Mesendoderm (in vitro differentiated cells): ENCODE measurements at regions not wholly inside any gene's neighbourhood (a gene's known extent, or its start where the extent isn't known, plus 50 kb on each side); places are given as distances from the start of the nearest gene placed in this dataset.

ENCODE experiments used
- DNase-seq: peaks from one replicate; pipeline ENCODE4 v3.0.0; 2013
- H2AK5ac ChIP-seq: 2 replicates; pipeline ENCODE4 v1.6.1; 2013; ENCODE audit warnings: low read length, inconsistent platforms
- H2BK120ac ChIP-seq: 2 replicates; pipeline ENCODE4 v1.6.1; 2013; ENCODE audit warnings: low read depth, mild to moderate bottlenecking, low read length, moderate library complexity, mixed read lengths
- H2BK15ac ChIP-seq: replicated peaks from 2 replicates; pipeline ENCODE4 v1.6.1; 2013; ENCODE audit warnings: low read depth, mild to moderate bottlenecking, moderate library complexity
- H2BK5ac ChIP-seq: 2 replicates; pipeline ENCODE4 v1.6.1; 2013; ENCODE audit warnings: low read length, inconsistent platforms
- H3K18ac ChIP-seq: 2 replicates; pipeline ENCODE4 v1.6.1; 2013; ENCODE audit warnings: mild to moderate bottlenecking, low read length, mixed read lengths
- H3K23ac ChIP-seq: one replicate; pipeline ENCODE4 v1.6.1; 2013; ENCODE audit warnings: low read length
- H3K27ac ChIP-seq: 2 replicates; pipeline ENCODE4 v1.5.1; 2013; ENCODE audit warnings: low read depth, mild to moderate bottlenecking, inconsistent platforms, low read length, moderate library complexity
- H3K27me3 ChIP-seq: 2 replicates; pipeline ENCODE4 v1.6.1; 2013; ENCODE audit warnings: low read length, control low read depth, mild to moderate bottlenecking, inconsistent platforms; ENCODE audit not compliant: insufficient read depth, poor library complexity
- H3K36me3 ChIP-seq: 2 replicates; pipeline ENCODE4 v1.6.1; 2013; ENCODE audit warnings: low read length, inconsistent platforms; ENCODE audit not compliant: control insufficient read depth, insufficient read depth
- H3K4ac ChIP-seq: one replicate; pipeline ENCODE4 v1.6.1; 2013; ENCODE audit warnings: low read depth, mild to moderate bottlenecking, low read length, moderate library complexity
- H3K4me1 ChIP-seq: 2 replicates; pipeline ENCODE4 v1.6.1; 2013; ENCODE audit warnings: low read depth, low read length, inconsistent platforms; ENCODE audit not compliant: control insufficient read depth
- H3K4me2 ChIP-seq: 2 replicates; pipeline ENCODE4 v1.6.1; 2013; ENCODE audit warnings: low read length
- H3K4me3 ChIP-seq: 2 replicates; pipeline ENCODE4 v1.5.1; 2013; ENCODE audit warnings: mild to moderate bottlenecking, low read length
- H3K56ac ChIP-seq: one replicate; pipeline ENCODE4 v1.6.1; 2013; ENCODE audit warnings: low read length
- H3K79me1 ChIP-seq: 2 replicates; pipeline ENCODE4 v1.6.1; 2013; ENCODE audit warnings: low read length, inconsistent platforms
- H3K79me2 ChIP-seq: 2 replicates; pipeline ENCODE4 v1.6.1; 2013; ENCODE audit warnings: mild to moderate bottlenecking, low read length; ENCODE audit not compliant: control insufficient read depth, insufficient read depth
- H3K9ac ChIP-seq: 2 replicates; pipeline ENCODE4 v1.6.1; 2013; ENCODE audit warnings: low read length, inconsistent platforms
- H4K5ac ChIP-seq: one replicate; pipeline ENCODE4 v1.6.1; 2013; ENCODE audit warnings: low read length
- H4K8ac ChIP-seq: one replicate; pipeline ENCODE4 v1.6.1; 2013; ENCODE audit warnings: low read depth, mild to moderate bottlenecking, control low read depth, low read length, moderate library complexity
- WGBS: extraction: QIAGEN DNeasy Blood & Tissue Kit; methylation state at CpG from one replicate; pipeline ENCODE4 v1.1.7; 2013; ENCODE audit warnings: low lambda C conversion rate, missing lambda C conversion rate; ENCODE audit not compliant: insufficient coverage; ENCODE audit errors: extremely low coverage; 5-methylcytosine and 5-hydroxymethylcytosine counted together

DNA sequence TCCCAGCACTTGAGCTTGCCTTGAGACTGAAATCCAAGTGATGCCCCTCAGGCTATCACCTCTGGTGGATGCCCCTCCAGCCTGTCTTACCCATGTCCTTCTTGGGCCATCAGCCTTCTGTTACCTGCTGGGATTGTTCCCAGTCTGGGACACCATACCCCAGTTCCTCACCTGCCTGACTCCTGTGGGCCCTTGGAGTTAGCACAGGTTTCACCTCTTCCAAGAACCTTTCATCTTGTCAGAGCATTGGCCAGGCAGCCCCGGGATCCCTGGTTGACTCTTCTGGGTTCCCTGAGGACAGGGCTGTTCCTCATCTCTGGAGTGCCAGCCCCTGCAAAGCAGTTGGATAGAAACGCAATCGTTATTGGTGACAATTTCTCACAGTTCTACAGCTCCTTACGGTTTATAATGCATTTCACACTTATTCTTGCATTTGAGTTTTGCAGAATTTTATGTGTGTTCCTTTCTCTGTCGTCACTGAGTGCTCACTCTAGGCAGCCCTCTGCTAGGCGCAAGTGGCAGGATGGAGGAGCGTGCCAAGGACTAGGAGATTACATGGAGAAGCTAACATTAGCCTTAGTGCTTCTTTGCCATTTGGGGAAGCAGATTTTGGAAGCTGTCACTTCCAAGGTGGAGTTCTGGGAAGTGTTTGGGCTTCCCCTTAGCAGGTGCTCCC lies 139.7 kb downstream of the DDX1 start:
- Histone ChIP-seq H3K18ac (no peak overlapping the region), H3K36me3 (no peaks in the 10 kb centered on the region), H2BK120ac (no peak overlapping the region), H3K79me1 (no peaks in the 10 kb centered on the region), H4K8ac (no peak overlapping the region), H2BK5ac (no peak overlapping the region), H3K4me3 (no peak overlapping the region), H3K27ac (no peak overlapping the region), H3K4ac (no peak overlapping the region), H3K79me2 (no peaks in the 10 kb centered on the region), H3K9ac (no peak overlapping the region), H3K27me3 (peaks cover 4% of the 10 kb centered on the region), H2BK15ac (no peak overlapping the region), H3K23ac (no peak overlapping the region), H2AK5ac (no peak overlapping the region), H3K4me1 (peaks cover 7% of the 10 kb centered on the region), H3K56ac (no peak overlapping the region), H4K5ac (no peak overlapping the region), H3K4me2 (no peak overlapping the region)
- DNase-seq: no peak
- no CpG with 5 or more reads among the region's 7 CpGs for WGBS

- no peak overlapping the region for H4K5ac ChIP-seq
- no peak overlapping the region for H3K27ac ChIP-seq
- peaks cover 7% of the 10 kb centered on the region for H3K4me1 ChIP-seq
- no peak overlapping the region for H4K8ac ChIP-seq
- no CpG with 5 or more reads among the region's 1 CpG for WGBS
- no peak overlapping the region for H3K4me2 ChIP-seq
- H3K4me3 ChIP-seq: no peak overlapping the region
- no peaks in the 10 kb centered on the region for H3K79me1 ChIP-seq
- no peak overlapping the region for H3K23ac ChIP-seq
- H2BK15ac ChIP-seq: no peak overlapping the region
- H3K56ac ChIP-seq: no peak overlapping the region
- no peak for DNase-seq
- peaks cover 4% of the 10 kb centered on the region for H3K27me3 ChIP-seq
- H3K18ac ChIP-seq: no peak overlapping the region
- no peaks in the 10 kb centered on the region for H3K79me2 ChIP-seq
- H3K4ac ChIP-seq: no peak overlapping the region
- no peak overlapping the region for H2AK5ac ChIP-seq
- no peaks in the 10 kb centered on the region for H3K36me3 ChIP-seq
- no peak overlapping the region for H2BK5ac ChIP-seq
- H3K9ac ChIP-seq: no peak overlapping the region
- H2BK120ac ChIP-seq: no peak overlapping the region
Measured at GRCh38 chr2:15731889-15732271, 140.2 kb downstream of the DDX1 start.

DNA sequence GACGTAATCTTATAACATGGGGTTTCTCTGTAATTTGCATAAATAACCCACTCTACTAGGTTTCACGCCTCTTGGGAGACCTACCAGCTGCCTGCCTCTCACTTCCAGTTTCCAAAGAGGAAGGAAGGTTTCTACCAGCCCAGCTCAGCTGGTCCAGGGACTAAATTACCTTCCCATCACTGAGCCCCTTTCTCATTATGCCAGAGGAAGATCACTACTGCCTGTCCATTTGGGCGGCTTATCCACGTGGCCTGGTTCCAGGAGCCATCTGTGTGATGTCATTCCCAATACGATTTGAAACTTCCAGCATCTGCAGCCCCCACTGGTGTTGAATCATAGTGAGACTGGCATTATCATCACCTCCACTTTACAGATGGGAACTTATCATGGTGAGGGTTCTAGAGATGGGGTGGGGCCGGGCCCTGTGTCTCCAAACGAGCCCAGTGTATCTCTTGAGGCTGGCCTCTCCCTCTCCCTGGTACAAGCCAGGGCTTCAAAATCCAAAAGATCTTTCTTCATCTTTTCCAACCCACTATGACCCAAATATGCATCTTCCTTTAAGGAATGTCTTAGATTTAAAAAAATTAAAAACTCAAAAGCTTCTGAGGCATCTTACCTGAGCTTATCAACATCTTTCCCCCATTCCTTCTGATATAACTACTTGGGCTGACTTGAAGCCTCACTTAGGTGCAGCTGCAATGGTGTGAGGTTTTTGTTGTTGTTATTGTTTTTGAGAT lies 140.8 kb downstream of the DDX1 start:
- Histone ChIP-seq H3K4me2 (no peak overlapping the region), H3K56ac (no peak overlapping the region), H3K79me2 (no peaks in the 10 kb centered on the region), H3K27me3 (peaks cover 6% of the 10 kb centered on the region), H4K8ac (no peak overlapping the region), H2BK5ac (no peak overlapping the region), H3K27ac (no peak overlapping the region), H2AK5ac (no peak overlapping the region), H3K36me3 (no peaks in the 10 kb centered on the region), H3K18ac (no peak overlapping the region), H4K5ac (no peak overlapping the region), H3K4ac (no peak overlapping the region), H2BK15ac (no peak overlapping the region), H3K9ac (no peak overlapping the region), H3K4me1 (peaks cover 7% of the 10 kb centered on the region), H2BK120ac (no peak overlapping the region), H3K4me3 (no peak overlapping the region), H3K23ac (no peak overlapping the region), H3K79me1 (no peaks in the 10 kb centered on the region)
- WGBS: no CpG with 5 or more reads among the region's 7 CpGs
- no peak for DNase-seq

- H4K8ac ChIP-seq: no peak overlapping the region
- H3K79me1 ChIP-seq: no peaks in the 10 kb centered on the region
- H2AK5ac ChIP-seq: no peak overlapping the region
- no peak overlapping the region for H3K4me3 ChIP-seq
- no peak overlapping the region for H3K4me2 ChIP-seq
- H3K18ac ChIP-seq: no peak overlapping the region
- peaks cover 6% of the 10 kb centered on the region for H3K27me3 ChIP-seq
- no peak overlapping the region for H3K4ac ChIP-seq
- H3K36me3 ChIP-seq: no peaks in the 10 kb centered on the region
- no CpG with 5 or more reads among the region's 11 CpGs for WGBS
- H4K5ac ChIP-seq: no peak overlapping the region
- H3K4me1 ChIP-seq: peaks cover 7% of the 10 kb centered on the region
- DNase-seq: no peak
- H3K27ac ChIP-seq: no peak overlapping the region
- no peak overlapping the region for H2BK120ac ChIP-seq
- no peak overlapping the region for H2BK15ac ChIP-seq
- no peak overlapping the region for H3K9ac ChIP-seq
- H2BK5ac ChIP-seq: no peak overlapping the region
- no peaks in the 10 kb centered on the region for H3K79me2 ChIP-seq
- H3K56ac ChIP-seq: no peak overlapping the region
- H3K23ac ChIP-seq: no peak overlapping the region
Measured at GRCh38 chr2:15733867-15734673, 142.4 kb downstream of the DDX1 start.

DNA sequence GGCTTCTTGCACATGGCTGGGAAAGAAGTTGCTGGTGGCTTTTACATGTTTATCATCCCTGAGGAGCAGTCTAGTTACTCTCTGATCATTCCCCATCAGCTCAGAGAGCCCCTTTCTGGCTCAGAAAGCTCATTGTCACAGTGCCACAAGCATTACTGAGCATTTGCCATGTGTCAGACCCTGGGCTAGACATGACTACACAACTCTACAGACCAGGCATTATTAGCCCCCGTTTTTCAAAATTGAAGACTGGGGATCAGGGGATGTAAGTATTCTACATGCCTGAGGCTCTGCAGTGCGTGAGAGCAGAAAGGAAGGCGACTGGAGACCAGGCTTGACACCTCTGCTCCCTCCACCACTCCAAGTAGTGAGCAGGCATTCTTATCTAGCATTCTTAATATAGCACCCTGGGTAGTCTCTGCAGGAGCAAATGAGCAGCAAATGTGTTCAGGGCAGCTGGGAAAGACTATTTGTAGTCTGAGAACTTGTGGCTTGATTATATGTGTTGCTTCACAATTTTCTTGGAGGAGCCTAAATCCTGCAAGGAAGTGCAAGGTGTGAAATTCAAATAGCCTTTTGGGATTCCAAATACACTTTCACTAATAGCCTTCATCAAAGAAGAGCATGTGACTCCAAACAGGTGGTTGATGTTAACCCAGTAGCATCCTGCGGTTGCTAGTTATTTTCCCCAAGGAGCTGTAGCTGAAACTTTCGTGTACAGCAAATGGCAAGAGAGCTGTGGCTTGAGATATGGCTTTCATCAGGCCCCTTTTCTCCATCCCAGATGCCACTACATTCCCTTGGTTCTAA lies 143.2 kb downstream of the DDX1 start:
- no peak overlapping the region for H3K4ac ChIP-seq
- no peak overlapping the region for H3K23ac ChIP-seq
- peak; percentile 97 for DNase-seq
- H2BK120ac ChIP-seq: no peak overlapping the region
- H3K27ac ChIP-seq: no peak overlapping the region
- no peak overlapping the region for H4K8ac ChIP-seq
- H3K18ac ChIP-seq: no peak overlapping the region
- H3K79me2 ChIP-seq: no peaks in the 10 kb centered on the region
- H3K36me3 ChIP-seq: no peaks in the 10 kb centered on the region
- no peak overlapping the region for H4K5ac ChIP-seq
- no peaks in the 10 kb centered on the region for H3K79me1 ChIP-seq
- H3K9ac ChIP-seq: no peak overlapping the region
- no peak overlapping the region for H2AK5ac ChIP-seq
- no CpG with 5 or more reads among the region's 5 CpGs for WGBS
- H3K4me3 ChIP-seq: no peak overlapping the region
- H3K56ac ChIP-seq: no peak overlapping the region
- H3K4me1 ChIP-seq: peaks cover 7% of the 10 kb centered on the region
- H3K27me3 ChIP-seq: peaks cover 6% of the 10 kb centered on the region
- H2BK15ac ChIP-seq: no peak overlapping the region
- no peak overlapping the region for H2BK5ac ChIP-seq
- no peak overlapping the region for H3K4me2 ChIP-seq
